ENCODE measurements at regions not wholly inside any gene's neighbourhood (a gene's known extent, or its start where the extent isn't known, plus 50 kb on each side); places are given as distances from the start of the nearest gene placed in this dataset.

GRCh38 chr13:39106216-39107005 lies 68.2 kb downstream of the NHLRC3 start:
- TF ChIP-seq REST (IDR thresholded peaks at IDR 0.05; ENCODE audit: insufficient read depth in 1 of 2, low read depth in 2 of 2, low read length in 2 of 2), result no peak
- TF ChIP-seq POLR2AphosphoS5 (IDR thresholded peaks at IDR 0.05; ENCODE audit: low read depth, low read length), result no peak
- TF ChIP-seq SIN3A (IDR thresholded peaks at IDR 0.05; ENCODE audit: borderline replicate concordance, insufficient read depth, low read length), result no peak
